CD4-positive, alpha-beta T cell (primary cell): ENCODE measurements at regions not wholly inside any gene's neighbourhood (a gene's known extent, or its start where the extent isn't known, plus 50 kb on each side); places are given as distances from the start of the nearest gene placed in this dataset.

ENCODE experiments used
- ATAC-seq: fragments of 200-7000 bp; cut with Tn5 transposase; one replicate; pipeline ENCODE4 v1.10.0; 2022; ENCODE audit warnings: mild to moderate bottlenecking; ENCODE audit not compliant: poor library complexity
- CTCF ChIA-PET: fragments of 350-600 bp; sonication (Branson Sonifier 250); formaldehyde crosslinking; loops from one replicate; lab custom pipeline; 2021; ENCODE audit warnings: antibody characterized with exemption, inconsistent platforms; lab: Charles Lee
- POLR2A ChIA-PET: fragments of 350-600 bp; sonication (Branson Sonifier 250); formaldehyde crosslinking; loops from one replicate; lab custom pipeline; 2021; ENCODE audit warnings: antibody characterized with exemption, inconsistent platforms; lab: Charles Lee
- DNase-seq, 14 experiments: peaks; one replicate each; pipeline ENCODE4 v3.0.0-alpha.2; 2013 to 2020; ENCODE audit warnings: mixed read lengths in 2 of 14
- H3K27ac ChIP-seq, 2 donors: one replicate each; pipeline versions ENCODE4 v1.5.1 to v1.7.0; 2013; ENCODE audit warnings: low read length in 2 of 2, low read depth in 1 of 2, mild to moderate bottlenecking in 1 of 2
- H3K27me3 ChIP-seq, 2 experiments: 1 replicate in 1 of 2; 2 replicates in 1 of 2; pipeline versions ENCODE4 v1.6.1 to v1.7.0; 2013; ENCODE audit warnings: low read length in 2 of 2, control low read depth in 1 of 2, mild to moderate bottlenecking in 1 of 2, moderate library complexity in 1 of 2; ENCODE audit not compliant: insufficient read depth in 2 of 2, control insufficient read depth in 1 of 2
- H3K36me3 ChIP-seq: one replicate; pipeline ENCODE4 v1.6.1; 2013; ENCODE audit warnings: low read length, control low read depth; ENCODE audit not compliant: insufficient read depth
- H3K4me1 ChIP-seq: one replicate; pipeline ENCODE4 v1.6.1; 2013; ENCODE audit warnings: low read length, control low read depth; ENCODE audit not compliant: insufficient read depth
- H3K4me3 ChIP-seq: one replicate; pipeline ENCODE4 v1.5.1; 2013; ENCODE audit warnings: mild to moderate bottlenecking, low read length, moderate library complexity
- H3K9me3 ChIP-seq, 2 experiments: 1 replicate in 1 of 2; 2 replicates in 1 of 2; pipeline versions ENCODE4 v1.6.1 to v1.7.0; 2013; ENCODE audit warnings: low read length in 2 of 2, mild to moderate bottlenecking in 2 of 2, control low read depth in 1 of 2, moderate library complexity in 1 of 2; ENCODE audit not compliant: control insufficient read depth in 1 of 2, insufficient read depth in 1 of 2
- H3K27ac Mint-ChIP-seq: one replicate; pipeline ENCODE4 v1.8.0; 2020; ENCODE audit warnings: mixed read lengths
- H3K27me3 Mint-ChIP-seq: one replicate; pipeline ENCODE4 v1.8.0; 2021; ENCODE audit warnings: mixed read lengths
- H3K36me3 Mint-ChIP-seq: one replicate; pipeline ENCODE4 v1.8.0; 2021; ENCODE audit warnings: low read depth, mixed read lengths
- H3K4me1 Mint-ChIP-seq: one replicate; pipeline ENCODE4 v1.8.0; 2021; ENCODE audit warnings: low read depth, mixed read lengths
- H3K4me3 Mint-ChIP-seq: one replicate; pipeline ENCODE4 v1.8.0; 2020; ENCODE audit warnings: mild to moderate bottlenecking, mixed read lengths
- H3K9me3 Mint-ChIP-seq: one replicate; pipeline ENCODE4 v1.8.0; 2020; ENCODE audit warnings: mixed read lengths
- intact Hi-C, 2 experiments: fragments of 100-400 bp; cut with DNase I in 1 of 2; cut with micrococcal nuclease in 1 of 2; formaldehyde crosslinking; loops; one replicate each; pipeline versions ENCODE4 v1.15.1 to v1.9.0; 2023 to 2025; cut with DNase I, micrococcal nuclease
- TF ChIP-seq, protein P1 (sequence below): fragments of 200-600 bp; IDR thresholded peaks from one replicate; pipeline ENCODE4 v1.8.0; 2022; ENCODE audit warnings: antibody characterized with exemption, mild to moderate bottlenecking

DNA sequence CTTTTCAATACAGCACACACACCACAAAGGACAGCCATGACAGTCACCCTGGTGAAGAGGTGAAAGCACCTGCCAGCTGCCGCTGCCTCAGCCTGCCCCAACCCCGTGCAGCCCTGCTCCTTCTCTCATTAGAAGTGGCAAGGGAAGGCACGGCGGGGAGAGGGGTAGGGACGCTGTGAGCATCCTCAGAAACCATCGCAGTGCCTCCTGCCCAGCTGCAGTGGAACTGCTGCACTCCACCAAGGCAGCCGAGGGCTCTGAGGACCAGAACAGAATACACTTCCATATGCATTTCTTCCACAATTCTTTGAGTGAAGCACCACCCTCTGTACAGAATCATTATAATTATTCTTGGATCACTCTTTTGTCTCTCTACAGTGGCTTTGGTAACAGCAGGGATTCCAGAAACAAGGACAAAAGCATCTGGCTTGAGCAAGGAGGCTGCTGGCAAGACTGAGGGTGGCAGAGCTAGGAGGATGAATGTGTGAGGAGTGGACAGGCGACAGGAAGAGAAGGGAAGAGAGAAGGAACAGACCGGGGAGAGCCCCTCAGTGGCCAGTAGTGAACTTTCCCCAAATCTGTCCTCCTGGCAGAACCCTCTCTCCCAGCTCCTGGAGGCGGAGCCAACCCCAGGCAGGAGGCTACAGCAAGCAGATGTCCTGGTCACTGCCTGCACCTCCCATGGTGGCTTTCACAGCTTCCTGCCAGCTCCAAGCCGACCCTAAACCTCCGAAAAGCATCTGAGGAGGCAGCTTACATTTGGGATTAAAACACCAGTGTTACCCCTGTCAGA is 73.2 kb downstream of the MTNR1A start:
- ChIA-PET CTCF (interaction anchor here (0.7 kb wide), 1 partner anchor 18 kb away, joined by 3 read pairs; no protein-coding TSS in a partner anchor), POLR2A (no interaction called here)
- Mint-ChIP-seq H3K27me3 (no peaks in the 10 kb centered on the region), H3K9me3 (no peaks in the 10 kb centered on the region), H3K27ac (no peak overlapping the region), H3K4me3 (no peak overlapping the region), H3K36me3 (no peaks in the 10 kb centered on the region), H3K4me1 (no peaks in the 10 kb centered on the region)
- ATAC-seq (no peak), DNase-seq (no peak)
- intact Hi-C loops, result no loop called here
- H3K4me3 ChIP-seq, result no peak overlapping the region
- peaks cover 0 to 18% of the 10 kb centered on the region in 2 experiments for H3K9me3 ChIP-seq
- no peaks in the 10 kb centered on the region for H3K4me1 ChIP-seq
- H3K36me3 ChIP-seq, result no peaks in the 10 kb centered on the region
- H3K27ac ChIP-seq, result no peak overlapping the region
- TF ChIP-seq, protein P1, sequence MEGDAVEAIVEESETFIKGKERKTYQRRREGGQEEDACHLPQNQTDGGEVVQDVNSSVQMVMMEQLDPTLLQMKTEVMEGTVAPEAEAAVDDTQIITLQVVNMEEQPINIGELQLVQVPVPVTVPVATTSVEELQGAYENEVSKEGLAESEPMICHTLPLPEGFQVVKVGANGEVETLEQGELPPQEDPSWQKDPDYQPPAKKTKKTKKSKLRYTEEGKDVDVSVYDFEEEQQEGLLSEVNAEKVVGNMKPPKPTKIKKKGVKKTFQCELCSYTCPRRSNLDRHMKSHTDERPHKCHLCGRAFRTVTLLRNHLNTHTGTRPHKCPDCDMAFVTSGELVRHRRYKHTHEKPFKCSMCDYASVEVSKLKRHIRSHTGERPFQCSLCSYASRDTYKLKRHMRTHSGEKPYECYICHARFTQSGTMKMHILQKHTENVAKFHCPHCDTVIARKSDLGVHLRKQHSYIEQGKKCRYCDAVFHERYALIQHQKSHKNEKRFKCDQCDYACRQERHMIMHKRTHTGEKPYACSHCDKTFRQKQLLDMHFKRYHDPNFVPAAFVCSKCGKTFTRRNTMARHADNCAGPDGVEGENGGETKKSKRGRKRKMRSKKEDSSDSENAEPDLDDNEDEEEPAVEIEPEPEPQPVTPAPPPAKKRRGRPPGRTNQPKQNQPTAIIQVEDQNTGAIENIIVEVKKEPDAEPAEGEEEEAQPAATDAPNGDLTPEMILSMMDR, result no peak
- no peaks in the 10 kb centered on the region for H3K27me3 ChIP-seq

DNA sequence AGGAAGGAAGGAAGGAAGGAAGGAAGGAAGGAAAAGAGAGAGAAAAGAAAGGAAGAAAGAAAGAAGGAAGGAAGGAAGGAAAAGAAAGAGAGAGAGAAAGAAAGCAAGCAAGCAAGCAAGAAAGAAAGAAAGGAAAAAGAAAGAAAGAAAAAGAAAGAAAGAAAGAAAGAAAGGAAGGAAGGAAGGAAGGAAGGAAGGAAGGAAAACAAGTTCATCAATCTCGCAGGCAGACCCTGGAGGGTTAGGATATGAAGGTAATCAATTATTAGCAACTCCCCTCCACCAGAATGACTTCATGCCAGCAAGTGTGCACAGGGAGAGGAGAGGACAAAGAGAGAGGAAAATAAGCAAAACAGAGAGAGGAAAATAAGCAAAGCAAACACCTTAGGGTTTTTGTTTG is 80.2 kb downstream of the MTNR1A start:
- Mint-ChIP-seq H3K9me3 (no peaks in the 10 kb centered on the region), H3K27me3 (no peaks in the 10 kb centered on the region), H3K4me1 (no peaks in the 10 kb centered on the region), H3K27ac (no peak overlapping the region), H3K4me3 (no peak overlapping the region), H3K36me3 (no peaks in the 10 kb centered on the region)
- TF ChIP-seq, protein P1, result no peak
- no peaks in the 10 kb centered on the region for H3K36me3 ChIP-seq
- H3K27ac ChIP-seq, result no peak overlapping the region
- ChIA-PET POLR2A (no interaction called here), CTCF (no interaction called here)
- no peaks in the 10 kb centered on the region for H3K4me1 ChIP-seq
- DNase-seq, result no peak
- peaks cover 0 to 7% of the 10 kb centered on the region in 2 experiments for H3K9me3 ChIP-seq
- H3K4me3 ChIP-seq, result no peak overlapping the region
- no peaks in the 10 kb centered on the region for H3K27me3 ChIP-seq
- no peak for ATAC-seq
- intact Hi-C loops, result no loop called here

DNA sequence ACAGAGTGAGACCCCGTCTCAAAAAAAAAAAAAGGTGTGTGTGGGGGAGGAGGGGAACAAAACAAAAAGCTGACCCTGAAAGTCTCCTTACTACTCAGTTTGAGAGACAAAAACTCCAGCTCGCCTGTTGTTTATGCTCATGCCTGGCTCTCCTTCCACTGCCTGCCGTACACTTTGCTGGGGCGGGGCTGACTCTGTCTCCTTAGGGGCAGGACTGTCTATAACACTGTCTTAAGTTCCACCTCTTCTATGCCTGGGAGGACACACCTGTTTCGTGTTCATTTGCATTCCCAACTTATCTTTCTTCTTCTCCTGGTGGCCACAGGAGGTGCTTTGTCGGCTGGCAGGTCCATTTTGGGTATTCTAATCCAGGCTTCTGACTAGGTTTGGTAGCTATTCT is 81.4 kb downstream of the MTNR1A start:
- CTCF ChIA-PET, result no interaction called here
- intact Hi-C loops, result no loop called here

More for the DNA sequence above, 81.4 kb downstream of the MTNR1A start:
- Histone ChIP-seq H3K9me3 (peaks cover 0 to 7% of the 10 kb centered on the region in 2 experiments), H3K36me3 (no peaks in the 10 kb centered on the region), H3K4me3 (no peak overlapping the region), H3K27me3 (no peaks in the 10 kb centered on the region), H3K27ac (no peak overlapping the region), H3K4me1 (no peaks in the 10 kb centered on the region)
- Mint-ChIP-seq H3K27me3 (no peaks in the 10 kb centered on the region), H3K27ac (no peak overlapping the region), H3K4me3 (no peak overlapping the region), H3K9me3 (no peaks in the 10 kb centered on the region), H3K36me3 (no peaks in the 10 kb centered on the region), H3K4me1 (no peaks in the 10 kb centered on the region)
- DNase-seq (no peak), ATAC-seq (no peak)
- TF ChIP-seq, protein P1, result no peak
- POLR2A ChIA-PET, result no interaction called here
